ENCODE measurements at regions not wholly inside any gene's neighbourhood (a gene's known extent, or its start where the extent isn't known, plus 50 kb on each side); places are given as distances from the start of the nearest gene placed in this dataset.

GRCh38 chr16:35252356-35252936 lies 1793.0 kb downstream of the TP53TG3F start:
- TF ChIP-seq CTCF (IDR thresholded peaks at IDR 0.05; ENCODE audit: low read length) (no peak), EZH2 (IDR thresholded peaks at IDR 0.05; ENCODE audit: borderline replicate concordance, low read length) (no peak)

Data from OCI-LY1 (cell line).